Thyroid gland (tissue), 4 donors: ENCODE measurements at regions not wholly inside any gene's neighbourhood (a gene's known extent, or its start where the extent isn't known, plus 50 kb on each side); places are given as distances from the start of the nearest gene placed in this dataset.

Source experiments
- DNase-seq, 2 donors: peaks; one replicate each; pipeline ENCODE4 v3.0.0-alpha.2; 2019
- H3K27ac ChIP-seq, 3 donors: fragments of 200-600 bp; sonication (generic); 1 replicate in 2 of 3; 2 replicates in 1 of 3; pipeline ENCODE4 v1.5.1; 2016 to 2019; ENCODE audit warnings: mild to moderate bottlenecking in 1 of 3, moderate library complexity in 1 of 3
- H3K27me3 ChIP-seq: fragments of 200-600 bp; sonication (generic); one replicate; pipeline ENCODE4 v1.5.1; 2019
- H3K36me3 ChIP-seq, 2 donors: fragments of 200-600 bp; sonication (generic); one replicate each; pipeline ENCODE4 v1.5.1; 2016 to 2019
- H3K4me1 ChIP-seq, 2 donors: fragments of 200-600 bp; sonication (generic); one replicate each; pipeline ENCODE4 v1.5.1; 2017 to 2019
- H3K4me3 ChIP-seq, 3 donors: fragments of 200-600 bp; sonication (generic); replicated peaks in 1 of 3; 1 replicate in 2 of 3; 2 replicates in 1 of 3; pipeline ENCODE4 v1.5.1; 2016; ENCODE audit warnings: mild to moderate bottlenecking in 1 of 3
- H3K9me3 ChIP-seq: fragments of 200-600 bp; sonication (generic); one replicate; pipeline ENCODE4 v1.5.1; 2017
- POLR2A ChIP-seq, 2 donors: fragments of 450-650 bp; IDR thresholded peaks; one replicate each; pipeline ENCODE4 v1.6.1; 2017; ENCODE audit warnings: antibody characterized with exemption in 2 of 2, mild to moderate bottlenecking in 2 of 2, moderate library complexity in 1 of 2
- WGBS, 2 donors: methylation state at CpG; one replicate each; pipeline ENCODE4 v1.1.5; 2017; 5-methylcytosine and 5-hydroxymethylcytosine counted together
- intact Hi-C: fragments of 100-400 bp; cut with DNase I; formaldehyde crosslinking; loops from one replicate; pipeline ENCODE4 v1.15.1; 2023
- TF ChIP-seq, protein P1 (sequence below), 6 experiments: fragments of 200-600 bp in 3 of 6; fragments of 450-650 bp in 3 of 6; sonication (generic) in 3 of 6; IDR thresholded peaks; one replicate each; pipeline ENCODE4 v1.5.1; 2016 to 2019; ENCODE audit warnings: antibody characterized with exemption in 6 of 6, mild to moderate bottlenecking in 2 of 6, inconsistent platforms in 1 of 6, moderate library complexity in 1 of 6

DNA sequence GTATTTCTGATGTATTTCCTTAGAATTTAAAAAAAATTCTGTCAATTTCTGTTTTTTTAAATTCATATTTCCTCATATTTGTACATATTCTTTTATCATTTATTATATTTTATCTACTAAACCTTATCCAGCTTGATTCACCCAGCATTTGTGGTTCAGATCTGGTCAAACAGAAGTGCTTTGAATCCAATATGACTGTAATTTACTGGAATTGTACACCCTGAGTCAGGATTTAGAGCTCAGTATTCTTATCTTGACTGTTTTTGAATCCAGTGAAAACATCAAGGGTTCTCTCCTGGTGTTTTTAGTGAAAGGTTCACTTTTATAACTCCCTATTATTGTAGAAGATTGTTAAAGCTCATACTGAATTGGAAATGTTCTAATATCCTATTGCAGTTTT lies 1077.0 kb upstream of the NCAM2 start:
- Histone ChIP-seq H3K36me3 (no peaks in the 10 kb centered on the region), H3K4me3 (no peak overlapping the region), H3K4me1 (no peaks in the 10 kb centered on the region), H3K27me3 (no peaks in the 10 kb centered on the region), H3K9me3 (no peaks in the 10 kb centered on the region), H3K27ac (no peak overlapping the region)
- intact Hi-C loops: no loop called here
- no peak for DNase-seq
- TF ChIP-seq, protein P1, sequence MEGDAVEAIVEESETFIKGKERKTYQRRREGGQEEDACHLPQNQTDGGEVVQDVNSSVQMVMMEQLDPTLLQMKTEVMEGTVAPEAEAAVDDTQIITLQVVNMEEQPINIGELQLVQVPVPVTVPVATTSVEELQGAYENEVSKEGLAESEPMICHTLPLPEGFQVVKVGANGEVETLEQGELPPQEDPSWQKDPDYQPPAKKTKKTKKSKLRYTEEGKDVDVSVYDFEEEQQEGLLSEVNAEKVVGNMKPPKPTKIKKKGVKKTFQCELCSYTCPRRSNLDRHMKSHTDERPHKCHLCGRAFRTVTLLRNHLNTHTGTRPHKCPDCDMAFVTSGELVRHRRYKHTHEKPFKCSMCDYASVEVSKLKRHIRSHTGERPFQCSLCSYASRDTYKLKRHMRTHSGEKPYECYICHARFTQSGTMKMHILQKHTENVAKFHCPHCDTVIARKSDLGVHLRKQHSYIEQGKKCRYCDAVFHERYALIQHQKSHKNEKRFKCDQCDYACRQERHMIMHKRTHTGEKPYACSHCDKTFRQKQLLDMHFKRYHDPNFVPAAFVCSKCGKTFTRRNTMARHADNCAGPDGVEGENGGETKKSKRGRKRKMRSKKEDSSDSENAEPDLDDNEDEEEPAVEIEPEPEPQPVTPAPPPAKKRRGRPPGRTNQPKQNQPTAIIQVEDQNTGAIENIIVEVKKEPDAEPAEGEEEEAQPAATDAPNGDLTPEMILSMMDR (IDR thresholded peaks at IDR 0.05): no peak
- TF ChIP-seq POLR2A (IDR thresholded peaks at IDR 0.05): no peak

GRCh38 chr21:19922122-19922521 lies 1076.1 kb upstream of the NCAM2 start:
- Histone ChIP-seq H3K27me3 (no peaks in the 10 kb centered on the region), H3K4me3 (no peak overlapping the region), H3K4me1 (no peaks in the 10 kb centered on the region), H3K36me3 (no peaks in the 10 kb centered on the region), H3K27ac (no peak overlapping the region), H3K9me3 (no peaks in the 10 kb centered on the region)
- 85% methylated on average over 3 of the region's 3 CpGs for WGBS, 2 donors
- intact Hi-C loops: no loop called here
- no peak for TF ChIP-seq POLR2A (IDR thresholded peaks at IDR 0.05)
- TF ChIP-seq, protein P1 (IDR thresholded peaks at IDR 0.05): no peak
- no peak for DNase-seq

DNA sequence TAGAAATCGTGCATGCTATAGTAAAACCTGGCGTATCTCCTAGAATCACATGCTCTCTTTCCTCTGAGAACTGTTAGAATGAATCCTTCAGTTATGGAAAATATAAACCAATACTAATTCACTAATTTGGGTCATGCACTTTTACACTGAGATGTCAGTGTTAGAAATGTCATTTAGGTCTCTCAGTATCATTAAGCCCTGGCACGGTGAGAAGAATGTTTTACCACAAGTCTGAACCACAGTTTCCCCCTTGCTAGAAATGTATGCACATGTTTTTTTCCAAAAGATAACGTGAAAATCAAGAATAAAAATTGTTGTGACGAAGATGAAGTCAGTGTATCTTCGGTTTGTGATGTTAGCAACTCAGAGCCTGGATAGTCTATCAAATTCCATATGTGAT lies 1062.7 kb upstream of the NCAM2 start:
- Histone ChIP-seq H3K9me3 (no peaks in the 10 kb centered on the region), H3K27me3 (no peaks in the 10 kb centered on the region), H3K36me3 (no peaks in the 10 kb centered on the region), H3K27ac (no peak overlapping the region), H3K4me1 (no peaks in the 10 kb centered on the region), H3K4me3 (no peak overlapping the region)
- 79 to 80% methylated on average over 6 of the region's 6 CpGs for WGBS, 2 donors
- intact Hi-C loops: no loop called here
- no peak for TF ChIP-seq POLR2A (IDR thresholded peaks at IDR 0.05)
- TF ChIP-seq, protein P1 (IDR thresholded peaks at IDR 0.05): no peak
- DNase-seq: no peak

- Histone ChIP-seq H3K36me3 (no peaks in the 10 kb centered on the region), H3K4me1 (no peaks in the 10 kb centered on the region), H3K27ac (no peak overlapping the region), H3K27me3 (no peaks in the 10 kb centered on the region), H3K4me3 (no peak overlapping the region), H3K9me3 (no peaks in the 10 kb centered on the region)
- no peak for DNase-seq
- TF ChIP-seq, protein P1 (IDR thresholded peaks at IDR 0.05): no peak
- TF ChIP-seq POLR2A (IDR thresholded peaks at IDR 0.05): no peak
- WGBS, 2 donors: 77 to 81% methylated on average over 4 of the region's 4 CpGs
- intact Hi-C loops: no loop called here
These were observed 1060.6 kb upstream of the NCAM2 start for GRCh38 chr21:19937619-19938018.

GRCh38 chr21:19941626-19942025 lies 1056.6 kb upstream of the NCAM2 start:
- Histone ChIP-seq H3K4me1 (no peaks in the 10 kb centered on the region), H3K4me3 (no peak overlapping the region), H3K36me3 (no peaks in the 10 kb centered on the region), H3K27ac (no peak overlapping the region), H3K9me3 (no peaks in the 10 kb centered on the region), H3K27me3 (no peaks in the 10 kb centered on the region)
- intact Hi-C loops: no loop called here
- TF ChIP-seq, protein P1 (IDR thresholded peaks at IDR 0.05): no peak
- no peak for TF ChIP-seq POLR2A (IDR thresholded peaks at IDR 0.05)
- no peak for DNase-seq
